HG03064 (cell line): ENCODE measurements at regions not wholly inside any gene's neighbourhood (a gene's known extent, or its start where the extent isn't known, plus 50 kb on each side); places are given as distances from the start of the nearest gene placed in this dataset.
A peak's percentile ranks its signal among the peaks of the same experiment; 100 is the strongest.

Experiments
- ATAC-seq: cut with Tn5 transposase; IDR thresholded peaks from one replicate; pipeline ENCODE4 v1.9.1; 2021; ENCODE audit warnings: low read depth; ENCODE audit not compliant: unreplicated experiment

DNA sequence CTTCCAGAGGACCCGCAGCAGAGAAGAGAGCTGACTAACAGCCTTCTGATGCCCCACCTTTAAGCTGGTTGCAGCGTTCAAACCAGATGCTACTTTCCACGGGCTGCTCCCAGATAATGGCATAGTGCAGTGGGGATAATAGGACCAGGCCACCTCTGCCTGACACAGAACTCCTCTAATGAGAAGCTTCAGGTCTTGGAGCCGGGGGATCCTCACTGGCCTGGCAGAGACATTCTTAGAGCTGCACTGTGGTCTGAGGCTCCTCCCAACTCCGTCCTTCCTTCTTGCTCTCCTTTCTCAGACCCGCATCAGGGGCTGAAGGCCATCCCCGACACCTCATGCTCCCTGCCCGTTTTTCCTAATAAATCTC, 206.6 kb upstream of the MARCKS start:
- ATAC-seq = no peak

DNA sequence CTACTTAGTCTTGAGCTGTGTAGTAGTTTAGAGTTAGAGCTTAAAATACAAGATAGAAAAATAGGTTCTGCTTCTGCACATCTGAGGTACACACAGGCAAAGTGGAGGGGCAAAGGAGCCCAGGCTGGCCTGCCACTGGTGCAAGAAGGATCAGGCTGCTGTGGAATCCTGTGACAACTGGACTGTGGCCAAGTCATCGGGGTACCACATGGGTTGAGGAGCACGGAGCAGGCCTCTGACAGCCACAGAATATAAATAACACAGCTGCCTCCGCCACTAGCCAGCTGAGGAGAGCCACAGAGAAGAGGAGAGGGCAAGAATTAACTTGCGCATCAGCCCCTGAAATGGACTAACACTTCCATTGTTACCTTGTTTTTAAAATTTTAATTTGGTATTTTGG, 206.0 kb upstream of the MARCKS start:
- ATAC-seq = no peak

DNA sequence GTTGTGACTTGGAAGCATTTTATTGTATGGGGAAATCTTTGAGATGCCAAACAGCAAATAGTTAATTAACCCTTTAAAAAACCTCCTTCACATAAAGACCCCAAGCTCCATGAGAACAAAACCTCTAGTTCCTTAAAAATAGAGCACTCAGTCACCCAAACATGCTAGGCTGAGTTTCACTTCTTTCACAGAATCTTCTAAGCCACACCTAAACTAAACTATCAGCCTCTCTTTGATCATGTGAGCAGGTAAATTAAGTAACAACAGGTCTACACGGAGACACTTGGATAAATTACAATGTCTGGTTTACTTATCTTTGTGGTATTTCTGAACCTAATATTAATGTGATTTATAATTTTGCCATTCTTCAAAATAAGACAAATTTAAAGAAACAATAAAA, 205.2 kb upstream of the MARCKS start:
- ATAC-seq = no peak

DNA sequence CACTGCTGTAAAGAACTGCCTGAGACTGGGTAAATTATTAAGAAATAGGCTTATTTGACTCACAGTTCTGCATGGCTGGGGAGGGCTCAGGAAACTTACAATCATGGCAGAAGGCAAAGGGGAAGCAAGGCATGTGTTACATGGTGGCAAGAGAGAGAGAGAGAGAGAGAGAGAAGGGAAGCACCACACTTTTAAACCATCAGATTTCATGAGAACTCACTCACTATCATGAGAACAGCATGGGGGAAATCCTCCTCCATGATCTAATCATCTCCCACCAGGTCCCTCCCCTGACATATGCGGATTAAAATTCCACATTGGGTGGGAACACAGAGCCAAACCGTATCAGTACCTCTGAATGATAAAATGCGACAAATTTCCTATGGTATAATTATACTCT, 203.9 kb upstream of the MARCKS start:
- ATAC-seq = no peak

DNA sequence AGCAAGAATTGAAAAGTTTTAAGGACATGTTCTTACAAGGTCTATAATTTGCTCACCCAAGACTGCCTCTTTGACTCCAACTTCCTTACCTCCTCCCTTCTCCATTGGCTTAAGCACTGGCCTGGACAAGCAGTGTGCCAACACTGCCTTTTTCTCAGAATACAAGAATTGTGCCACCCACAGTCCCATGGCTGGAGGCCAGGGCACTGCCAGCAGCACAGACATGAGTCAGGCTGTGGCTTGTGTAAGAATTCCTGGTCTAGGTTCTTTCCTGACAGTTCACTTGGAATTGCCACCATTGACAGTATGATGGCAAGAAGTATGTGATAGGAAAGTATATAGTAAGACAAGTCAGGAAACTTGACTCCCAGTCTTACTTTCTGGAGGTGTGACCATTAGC, 202.7 kb upstream of the MARCKS start:
- no peak for ATAC-seq

DNA sequence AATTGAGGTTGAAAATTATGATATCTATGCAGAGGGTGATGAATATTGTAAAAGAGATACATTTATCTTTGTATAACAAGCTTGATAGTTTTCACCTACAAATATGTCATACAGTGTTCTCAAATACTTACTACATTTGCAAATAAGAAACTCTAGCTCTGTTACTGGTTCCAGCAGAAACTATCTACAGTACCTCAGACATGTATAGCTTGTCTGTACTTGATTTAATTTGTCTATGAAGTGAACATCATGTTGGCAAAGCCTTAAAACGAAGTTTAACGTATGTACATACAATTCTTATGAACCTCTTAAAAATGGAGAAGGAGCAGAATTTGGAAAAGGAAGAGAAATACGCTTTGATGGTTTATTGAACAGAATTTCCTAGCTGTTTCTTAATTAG, 201.4 kb upstream of the MARCKS start:
- no peak for ATAC-seq

DNA sequence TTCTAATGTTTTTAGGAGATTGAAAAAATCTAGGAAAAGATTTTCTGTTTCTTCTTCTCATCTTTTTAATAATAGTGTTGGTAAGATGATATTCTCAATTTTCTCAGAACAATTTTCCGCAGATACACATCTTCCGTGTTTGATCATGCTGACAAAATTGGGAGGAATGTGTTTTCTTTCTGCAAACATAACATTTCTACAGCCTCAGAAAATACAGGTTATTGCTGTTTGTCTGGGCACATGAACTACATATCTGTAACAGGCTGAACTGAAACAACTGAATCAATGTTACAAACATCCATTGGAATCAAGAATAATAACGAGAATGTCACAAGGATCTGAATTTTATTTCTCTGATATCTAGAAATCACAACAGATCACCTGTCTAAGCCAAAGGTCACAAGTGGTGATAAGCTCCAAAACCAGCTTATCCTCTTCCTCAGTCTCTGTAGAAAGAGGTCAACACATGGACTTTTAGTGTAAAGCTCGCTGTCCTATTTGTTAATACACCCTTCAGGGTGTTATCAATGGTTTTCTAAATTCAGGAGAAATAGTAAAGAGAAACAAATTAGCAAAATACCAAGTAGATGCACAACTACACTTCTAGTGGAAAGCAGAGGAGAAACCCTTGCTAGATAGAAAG, 197.3 kb upstream of the MARCKS start:
- no peak for ATAC-seq

DNA sequence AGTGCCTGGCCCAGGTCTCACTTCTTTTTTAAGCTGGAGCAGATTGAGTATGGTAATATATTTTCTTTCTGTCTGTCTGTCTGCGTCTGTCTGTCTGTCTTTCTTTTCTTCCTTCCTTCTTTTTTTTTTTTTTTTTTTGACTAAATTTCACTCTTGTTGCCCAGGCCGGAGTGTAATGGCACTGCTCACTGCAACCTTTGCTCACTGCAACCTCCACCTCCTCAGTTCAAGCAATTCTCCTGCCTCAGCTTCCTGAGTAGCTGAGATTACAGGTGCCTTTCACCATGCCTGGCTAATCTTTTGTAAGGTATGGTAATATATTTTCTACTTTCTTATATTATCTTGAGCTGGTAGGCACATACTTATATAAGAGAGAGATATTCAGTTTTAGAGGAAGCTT, 196.3 kb upstream of the MARCKS start:
- ATAC-seq = no peak

DNA sequence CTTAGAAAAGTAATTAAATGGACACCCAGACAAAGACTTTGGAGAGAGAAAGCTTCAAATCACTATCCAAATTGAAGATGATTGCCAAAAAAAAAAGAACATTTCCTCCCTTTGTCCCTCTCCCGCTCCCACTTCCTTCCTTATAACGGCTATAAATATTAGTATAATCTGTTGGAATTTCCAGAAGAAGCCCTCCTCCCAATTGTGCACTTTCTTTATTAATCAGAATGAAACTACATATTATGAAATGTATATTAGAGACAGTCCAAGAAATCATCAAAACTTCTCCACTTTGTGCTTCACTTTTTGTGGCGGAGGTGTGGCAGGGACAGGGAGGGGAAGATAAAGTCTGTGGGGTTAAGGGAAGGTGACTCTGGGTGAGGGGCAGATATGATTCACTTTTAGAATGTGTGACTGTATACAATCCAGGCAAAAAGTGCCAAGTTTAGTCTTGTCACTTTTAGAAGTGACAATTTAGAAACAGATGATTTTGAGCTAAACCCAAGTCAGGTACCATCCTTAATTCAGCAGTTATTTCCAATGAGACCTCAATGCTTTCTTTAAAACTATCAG, 195.0 kb upstream of the MARCKS start:
- no peak for ATAC-seq

DNA sequence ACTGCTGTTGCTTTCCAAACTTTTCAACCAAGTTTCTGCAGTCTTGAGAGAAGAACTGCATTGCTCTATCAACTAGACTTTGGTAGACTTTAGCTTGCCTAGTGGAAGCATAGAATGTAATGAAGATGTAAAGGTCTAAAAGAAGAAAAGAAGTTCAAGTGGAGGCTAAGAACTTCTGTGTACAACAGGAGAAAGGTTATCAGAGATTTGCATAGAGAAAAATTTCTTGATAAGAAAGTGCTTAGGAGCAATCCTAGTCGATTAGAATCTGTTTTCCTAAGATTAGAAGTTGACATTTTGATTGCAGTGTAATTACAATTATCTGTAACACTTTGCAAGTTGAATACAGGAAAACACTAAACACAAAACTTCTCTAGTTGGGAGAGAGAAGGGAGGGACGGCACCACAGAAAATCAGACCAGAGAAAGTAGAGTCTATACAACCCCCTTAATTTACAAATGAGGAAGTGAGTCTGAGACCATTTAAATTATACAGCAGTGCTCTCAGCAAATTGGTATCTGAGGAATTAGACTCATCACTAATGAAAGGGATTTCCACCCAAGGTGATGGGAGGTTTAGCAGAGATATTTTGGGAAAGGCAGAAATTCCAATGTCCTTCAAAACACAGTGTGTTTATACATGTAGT, 194.3 kb upstream of the MARCKS start:
- peak; percentile 80 for ATAC-seq

DNA sequence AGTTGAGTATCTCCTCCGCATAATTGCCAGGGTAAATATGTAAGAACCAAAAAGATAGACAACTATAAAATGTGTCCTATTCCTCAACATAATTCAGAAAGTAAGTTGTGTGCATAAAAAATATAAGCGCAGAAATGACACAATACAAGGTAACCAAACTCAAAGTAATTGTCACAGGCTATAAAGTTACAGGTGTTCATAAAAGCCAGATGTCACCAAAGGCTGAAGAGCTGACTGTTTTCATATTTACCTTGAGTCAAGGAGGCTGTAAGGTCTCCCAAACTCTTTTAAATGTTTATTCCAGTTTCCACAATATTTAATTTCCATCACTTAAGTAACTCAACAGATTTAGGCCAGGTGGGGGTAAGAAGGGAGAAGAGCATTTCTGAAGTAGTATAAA, 192.2 kb upstream of the MARCKS start:
- no peak for ATAC-seq

DNA sequence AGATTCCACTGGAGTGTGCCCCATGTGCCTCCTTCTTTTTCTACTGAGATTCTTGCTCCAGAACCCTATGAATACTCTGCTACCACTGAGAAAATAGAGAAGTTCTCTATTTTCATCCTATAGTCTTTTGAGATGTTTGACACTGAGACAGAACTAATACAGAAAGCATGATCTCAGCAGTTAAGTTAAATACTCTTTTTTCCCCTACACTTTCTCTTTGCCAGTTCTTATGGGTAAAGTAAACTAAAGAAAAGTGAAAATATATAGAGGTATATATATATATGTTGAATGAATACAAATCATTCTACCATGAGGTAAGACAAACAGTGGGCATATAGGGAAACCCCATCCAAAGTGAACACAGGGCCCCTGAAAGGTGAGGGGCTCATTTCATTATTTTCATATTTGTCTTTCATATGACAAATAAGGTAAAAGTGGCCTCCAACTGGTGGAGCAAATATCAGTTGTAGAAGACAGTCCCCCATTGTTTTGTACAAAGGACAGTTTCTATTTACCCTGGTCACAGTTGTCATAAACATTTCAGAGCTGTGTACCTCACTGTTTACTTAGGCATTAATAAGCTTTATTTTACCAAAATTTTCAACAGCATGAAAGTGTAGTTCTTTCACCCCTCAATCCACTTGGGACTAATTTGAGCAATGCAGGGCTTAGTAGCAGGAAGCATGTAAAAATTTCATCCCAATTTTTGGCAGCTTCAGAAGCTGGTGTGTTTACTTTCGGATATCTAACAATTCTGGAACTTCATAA, 188.3 kb upstream of the MARCKS start:
- no peak for ATAC-seq

DNA sequence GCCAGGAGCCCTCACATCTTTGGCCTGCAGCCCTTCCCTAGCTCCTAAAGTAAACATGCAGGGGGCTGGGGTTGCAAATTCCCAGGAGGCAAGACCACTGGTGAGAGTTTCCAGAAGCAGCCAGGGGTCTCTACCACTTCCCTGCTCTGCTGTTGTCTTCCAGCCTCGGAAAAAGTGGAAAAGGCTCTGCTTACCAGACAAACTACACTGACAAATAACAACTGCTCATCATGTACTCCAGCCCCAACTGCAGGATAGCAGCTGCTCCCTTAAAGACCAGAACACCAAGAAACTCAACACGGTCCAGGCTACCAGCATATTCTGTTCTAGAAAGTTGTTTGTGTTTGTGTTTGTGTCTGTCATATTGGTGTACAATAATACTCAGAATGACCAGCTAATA, 187.5 kb upstream of the MARCKS start:
- no peak for ATAC-seq

DNA sequence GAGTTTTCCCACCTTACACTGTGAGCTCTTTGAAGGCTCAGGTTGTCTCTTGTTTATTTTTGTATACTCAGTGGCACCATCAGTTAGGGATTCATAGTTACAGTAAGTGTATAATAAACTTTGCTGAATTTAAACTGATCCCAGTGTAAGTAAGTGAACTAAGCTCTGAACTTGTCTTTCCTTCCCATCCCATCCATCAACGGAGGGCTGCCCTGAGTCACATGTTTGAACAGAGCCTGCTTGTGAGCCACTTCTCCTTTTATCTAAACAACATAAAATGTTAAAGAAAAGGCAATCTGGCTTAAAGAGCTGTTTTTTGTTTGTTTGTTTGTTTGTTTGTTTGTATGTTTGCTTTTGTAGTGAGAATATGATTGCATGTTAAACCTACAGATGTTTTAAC, 185.7 kb upstream of the MARCKS start:
- ATAC-seq = no peak

DNA sequence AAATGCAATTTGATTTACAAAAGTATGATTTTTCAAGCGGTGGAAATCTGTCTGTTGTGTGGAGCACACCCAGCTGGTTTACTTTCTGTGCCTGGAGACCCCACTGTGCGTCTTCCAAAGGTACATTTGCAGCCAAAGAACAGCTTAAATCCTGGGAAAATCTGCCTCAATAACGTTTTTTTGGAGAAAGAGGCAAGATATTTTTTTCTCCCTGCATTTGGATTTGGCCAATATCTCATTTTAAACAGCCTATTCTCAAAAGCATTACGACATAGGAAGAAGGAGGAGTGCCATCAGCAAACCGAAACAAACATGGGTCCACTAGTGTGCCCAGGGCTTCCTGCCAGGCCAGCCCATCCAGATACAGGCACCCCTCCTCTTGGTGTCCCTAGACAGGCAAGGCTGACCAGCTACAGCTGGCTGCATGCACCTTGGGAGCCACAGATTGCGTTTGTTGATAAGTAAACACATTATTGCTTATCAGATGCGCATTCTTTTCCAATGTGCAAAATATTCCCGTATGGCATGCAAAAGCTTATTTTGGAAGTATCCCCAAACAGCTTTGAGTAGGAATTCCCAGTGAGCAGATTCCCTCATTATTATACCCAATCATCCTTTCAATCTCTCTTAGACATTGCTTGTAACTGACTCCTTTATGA, 184.5 kb upstream of the MARCKS start:
- no peak for ATAC-seq

DNA sequence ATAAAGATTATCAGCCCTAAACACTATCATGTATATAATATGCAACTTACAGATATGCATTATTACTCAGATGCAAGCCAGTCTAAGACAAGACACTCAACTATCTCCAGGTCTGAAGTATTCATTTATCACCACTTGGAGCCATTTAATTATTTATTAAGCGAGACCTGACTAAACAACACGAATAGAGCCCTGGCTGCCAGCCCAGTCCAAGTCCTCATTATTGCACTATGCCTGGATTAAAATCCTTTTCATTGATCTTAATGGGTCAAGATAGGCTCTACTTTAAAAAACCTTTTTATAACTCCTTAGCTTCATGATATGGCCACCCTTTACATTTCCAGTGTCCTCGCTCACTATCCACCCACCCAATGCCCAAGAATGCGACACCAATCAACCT, 183.1 kb upstream of the MARCKS start:
- no peak for ATAC-seq

DNA sequence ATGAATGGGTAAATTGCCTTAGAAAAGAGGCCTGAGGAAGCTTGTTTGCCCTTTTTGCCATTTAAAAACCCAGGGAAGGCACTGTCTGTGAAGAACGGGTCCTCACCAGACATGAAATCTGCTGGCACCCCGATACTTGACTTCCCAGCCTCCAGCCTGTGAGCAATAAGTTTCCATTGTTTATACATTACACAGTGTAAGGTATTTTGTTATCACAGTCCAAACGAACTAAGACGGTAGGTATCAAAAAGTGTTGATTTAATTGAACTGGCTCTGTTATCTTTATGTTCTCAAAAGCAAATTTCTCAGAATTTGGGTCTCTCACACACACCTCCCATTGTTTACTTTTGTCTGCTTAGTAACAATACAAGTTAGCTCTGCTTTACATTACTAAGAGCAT, 181.1 kb upstream of the MARCKS start:
- ATAC-seq = no peak

DNA sequence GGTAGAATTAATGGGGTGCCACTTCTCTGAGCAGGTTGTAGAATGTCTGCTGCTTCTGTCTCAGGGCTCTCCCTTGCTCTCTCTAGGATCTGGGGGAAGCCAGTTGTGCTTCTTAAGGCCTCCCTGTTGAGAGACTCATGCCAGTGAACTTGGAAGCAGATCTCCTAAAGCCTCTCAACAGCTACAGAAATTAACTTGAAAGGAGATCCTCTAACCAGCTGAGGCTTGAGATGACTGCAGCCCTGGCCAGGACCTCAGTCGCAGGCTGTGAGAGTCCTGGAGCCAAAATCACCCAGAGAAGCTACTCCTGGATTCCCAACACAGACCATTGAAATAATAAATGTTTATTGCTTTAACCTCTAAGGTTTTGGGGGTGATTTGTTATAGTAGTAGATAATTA, 180.2 kb upstream of the MARCKS start:
- no peak for ATAC-seq

DNA sequence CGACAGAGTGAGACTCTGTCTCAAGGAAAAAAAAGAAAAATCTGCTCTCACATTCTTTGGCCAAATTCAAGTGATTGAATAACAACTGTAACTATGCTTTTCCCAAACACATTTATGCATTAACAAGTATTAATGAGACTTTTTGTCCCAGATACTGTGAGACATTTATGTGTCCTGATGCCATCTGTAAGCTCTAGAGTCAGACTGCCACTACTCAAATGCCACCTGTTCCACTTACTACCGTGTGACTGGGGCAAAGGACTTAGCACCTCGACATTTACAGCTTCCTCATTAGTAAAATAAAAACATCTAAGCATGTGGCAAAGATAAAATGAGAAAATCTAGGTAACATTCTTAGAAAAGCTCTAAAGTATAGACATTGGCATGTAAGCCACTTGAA, 178.1 kb upstream of the MARCKS start:
- ATAC-seq = no peak

DNA sequence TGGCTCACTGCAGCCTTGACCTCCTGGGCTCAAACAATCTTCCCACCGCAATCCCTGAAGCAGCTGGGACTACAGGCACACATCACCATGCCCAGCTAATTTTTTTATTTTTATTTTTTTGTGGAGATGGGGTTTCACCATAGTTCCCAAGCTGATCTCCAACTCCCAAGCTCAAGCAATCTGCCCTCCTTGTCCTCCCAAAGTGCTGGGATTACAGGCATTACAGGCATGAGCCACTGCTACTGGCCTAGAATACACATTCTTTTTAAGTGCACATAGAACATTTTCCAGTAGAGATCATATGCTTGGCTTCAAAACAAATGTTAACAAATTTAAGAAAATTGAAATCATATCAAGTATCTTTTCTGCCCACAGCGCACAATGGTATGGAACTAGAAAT, 176.8 kb upstream of the MARCKS start:
- ATAC-seq = no peak

DNA sequence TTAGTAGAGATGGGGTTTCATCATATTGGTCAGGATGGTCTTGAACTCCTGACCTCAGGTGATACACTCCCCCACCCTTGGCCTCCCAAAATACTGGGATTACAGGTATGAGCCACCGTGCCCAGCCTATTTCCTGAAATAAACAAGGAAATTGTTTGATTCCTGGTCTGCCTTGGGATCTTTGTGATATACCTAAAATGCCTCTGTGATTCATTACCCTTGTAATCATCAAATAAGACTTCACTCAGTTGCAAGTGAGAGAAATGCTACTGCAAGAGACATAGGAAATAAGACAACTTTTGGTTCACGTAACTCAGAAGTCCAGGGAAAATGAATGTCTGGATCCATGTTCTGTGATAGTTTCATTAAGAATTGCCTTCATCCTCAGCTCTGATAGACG, 173.2 kb upstream of the MARCKS start:
- no peak for ATAC-seq
